ENCODE measurements at regions not wholly inside any gene's neighbourhood (a gene's known extent, or its start where the extent isn't known, plus 50 kb on each side); places are given as distances from the start of the nearest gene placed in this dataset.

DNA sequence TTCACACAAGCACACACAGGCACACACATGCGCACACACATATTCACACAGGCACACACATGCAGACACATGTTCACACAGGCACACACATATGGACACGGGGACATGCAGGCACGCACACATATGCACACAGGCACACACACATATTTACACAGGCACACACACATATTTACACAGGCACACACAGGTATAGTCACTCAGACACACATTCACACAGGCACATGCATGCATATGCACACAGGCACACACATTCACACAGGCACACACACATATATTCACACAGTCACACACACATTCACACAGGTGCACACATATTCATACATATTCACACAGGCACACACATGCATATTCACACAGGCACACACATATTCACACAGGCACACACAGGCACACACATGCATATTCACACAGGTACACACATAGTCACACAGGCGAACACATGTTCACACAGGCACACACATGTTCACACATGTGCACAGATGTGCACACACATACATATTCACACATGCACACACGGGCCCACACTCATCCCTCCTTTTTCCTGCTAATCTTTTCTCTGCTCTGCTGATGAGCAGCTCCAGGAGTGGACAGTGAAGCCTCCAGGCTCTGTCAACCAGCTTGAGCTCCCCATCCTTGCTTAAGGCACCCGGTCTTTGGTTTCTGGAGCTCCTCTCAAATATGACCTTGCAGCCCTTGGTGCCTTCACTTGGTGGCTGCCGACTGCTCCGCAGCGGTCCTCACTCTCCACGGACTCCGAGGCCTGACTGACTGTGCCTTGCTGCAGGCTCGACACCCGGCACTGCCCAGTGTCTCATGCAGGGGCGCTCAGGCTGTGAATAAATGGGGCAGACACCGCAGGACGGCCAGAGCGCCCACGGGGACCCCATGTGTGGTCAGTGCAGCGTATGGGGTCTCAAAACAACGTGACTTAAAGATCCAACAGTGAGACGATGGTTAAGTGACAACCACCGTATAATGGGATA lies 581.2 kb upstream of the MGMT start:
- H3K27ac ChIP-seq (ENCODE audit: low read depth, low read length, poor library complexity, severe bottlenecking), result no peak overlapping the region
- no peak overlapping the region for H2AFZ ChIP-seq (ENCODE audit: low read length)
- no peak overlapping the region for H3K4me2 ChIP-seq (ENCODE audit: low read length)
- no peaks in the 10 kb centered on the region for H3K79me2 ChIP-seq (ENCODE audit: insufficient read depth, low read length)
- no peaks in the 10 kb centered on the region for H4K20me1 ChIP-seq (ENCODE audit: insufficient read depth, low read length)
- no peaks in the 10 kb centered on the region for H3K9me2 ChIP-seq (ENCODE audit: low read depth, low read length)
- TF ChIP-seq EZH2 (IDR thresholded peaks at IDR 0.05; ENCODE audit: borderline replicate concordance, low read length), result no peak
- TF ChIP-seq, protein P1, sequence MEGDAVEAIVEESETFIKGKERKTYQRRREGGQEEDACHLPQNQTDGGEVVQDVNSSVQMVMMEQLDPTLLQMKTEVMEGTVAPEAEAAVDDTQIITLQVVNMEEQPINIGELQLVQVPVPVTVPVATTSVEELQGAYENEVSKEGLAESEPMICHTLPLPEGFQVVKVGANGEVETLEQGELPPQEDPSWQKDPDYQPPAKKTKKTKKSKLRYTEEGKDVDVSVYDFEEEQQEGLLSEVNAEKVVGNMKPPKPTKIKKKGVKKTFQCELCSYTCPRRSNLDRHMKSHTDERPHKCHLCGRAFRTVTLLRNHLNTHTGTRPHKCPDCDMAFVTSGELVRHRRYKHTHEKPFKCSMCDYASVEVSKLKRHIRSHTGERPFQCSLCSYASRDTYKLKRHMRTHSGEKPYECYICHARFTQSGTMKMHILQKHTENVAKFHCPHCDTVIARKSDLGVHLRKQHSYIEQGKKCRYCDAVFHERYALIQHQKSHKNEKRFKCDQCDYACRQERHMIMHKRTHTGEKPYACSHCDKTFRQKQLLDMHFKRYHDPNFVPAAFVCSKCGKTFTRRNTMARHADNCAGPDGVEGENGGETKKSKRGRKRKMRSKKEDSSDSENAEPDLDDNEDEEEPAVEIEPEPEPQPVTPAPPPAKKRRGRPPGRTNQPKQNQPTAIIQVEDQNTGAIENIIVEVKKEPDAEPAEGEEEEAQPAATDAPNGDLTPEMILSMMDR (IDR thresholded peaks at IDR 0.05; ENCODE audit: low read length), result no peak
- H3K4me3 ChIP-seq (ENCODE audit: low read depth, low read length, poor library complexity, severe bottlenecking), result no peak overlapping the region
- no peaks in the 10 kb centered on the region for H3K27me3 ChIP-seq (ENCODE audit: insufficient read depth, low read length)
- H3F3A ChIP-seq (ENCODE audit: insufficient read depth, low read length), result no peaks in the 10 kb centered on the region
- H3K9ac ChIP-seq (ENCODE audit: low read length), result no peak overlapping the region
- no peaks in the 10 kb centered on the region for H3K4me1 ChIP-seq (ENCODE audit: insufficient read depth, low read length, severe bottlenecking)
- H3K9me3 ChIP-seq (ENCODE audit: low read length), result no peaks in the 10 kb centered on the region
- H3K36me3 ChIP-seq (ENCODE audit: insufficient read depth, low read length), result no peaks in the 10 kb centered on the region

DNA sequence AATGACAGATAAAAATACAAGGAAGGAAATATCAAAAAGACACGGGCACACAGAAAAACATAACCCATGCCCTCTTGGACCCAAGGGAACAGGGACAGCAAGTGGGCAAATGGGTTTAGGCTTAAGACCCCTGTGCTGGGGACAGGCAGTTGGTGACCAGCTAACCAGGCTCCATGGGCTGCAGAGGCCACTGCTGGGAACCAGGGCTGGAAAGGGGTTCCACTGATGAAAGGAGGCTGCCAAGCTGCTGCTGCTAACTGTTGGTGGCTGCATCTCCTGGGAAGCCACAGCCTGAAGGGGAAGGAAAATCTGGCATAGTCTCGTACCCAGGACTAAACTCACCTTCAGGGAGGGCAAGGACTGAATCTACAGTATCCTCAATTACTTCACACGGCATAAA lies 579.2 kb upstream of the MGMT start:
- no peak overlapping the region for H3K4me3 ChIP-seq (ENCODE audit: low read depth, low read length, poor library complexity, severe bottlenecking)
- no peak overlapping the region for H3K4me2 ChIP-seq (ENCODE audit: low read length)
- H3K9me2 ChIP-seq (ENCODE audit: low read depth, low read length), result no peaks in the 10 kb centered on the region
- no peaks in the 10 kb centered on the region for H3F3A ChIP-seq (ENCODE audit: insufficient read depth, low read length)
- H3K9me3 ChIP-seq (ENCODE audit: low read length), result no peaks in the 10 kb centered on the region
- H3K27me3 ChIP-seq (ENCODE audit: insufficient read depth, low read length), result no peaks in the 10 kb centered on the region
- H3K79me2 ChIP-seq (ENCODE audit: insufficient read depth, low read length), result no peaks in the 10 kb centered on the region
- TF ChIP-seq EZH2 (IDR thresholded peaks at IDR 0.05; ENCODE audit: borderline replicate concordance, low read length), result no peak
- TF ChIP-seq, protein P1 (IDR thresholded peaks at IDR 0.05; ENCODE audit: low read length), result no peak
- H4K20me1 ChIP-seq (ENCODE audit: insufficient read depth, low read length), result no peaks in the 10 kb centered on the region
- H3K36me3 ChIP-seq (ENCODE audit: insufficient read depth, low read length), result no peaks in the 10 kb centered on the region
- H2AFZ ChIP-seq (ENCODE audit: low read length), result no peak overlapping the region
- H3K9ac ChIP-seq (ENCODE audit: low read length), result no peak overlapping the region
- H3K4me1 ChIP-seq (ENCODE audit: insufficient read depth, low read length, severe bottlenecking), result no peaks in the 10 kb centered on the region
- H3K27ac ChIP-seq (ENCODE audit: low read depth, low read length, poor library complexity, severe bottlenecking), result no peak overlapping the region

DNA sequence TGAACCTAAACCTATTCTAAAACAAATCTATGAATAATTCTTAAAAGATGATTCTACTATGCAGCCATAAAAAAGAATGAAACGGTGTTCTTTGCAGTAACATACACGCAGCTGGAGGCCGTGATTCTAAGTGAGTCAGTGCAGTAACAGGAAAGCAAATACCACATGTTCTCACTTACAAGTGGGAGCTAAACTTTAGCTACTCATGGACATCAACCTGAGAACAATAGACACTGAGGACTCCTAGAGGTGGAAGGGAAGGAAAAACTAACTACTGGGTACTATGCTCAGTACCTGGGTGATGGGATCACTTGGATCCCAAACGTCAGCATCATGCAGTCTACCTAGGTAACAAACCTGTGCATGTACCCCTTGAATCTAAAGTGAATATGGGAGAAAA lies 575.0 kb upstream of the MGMT start:
- Histone ChIP-seq H3K27me3 (ENCODE audit: insufficient read depth, low read length) (no peaks in the 10 kb centered on the region), H3K4me1 (ENCODE audit: insufficient read depth, low read length, severe bottlenecking) (no peaks in the 10 kb centered on the region), H3K9me3 (ENCODE audit: low read length) (no peaks in the 10 kb centered on the region), H3K36me3 (ENCODE audit: insufficient read depth, low read length) (no peaks in the 10 kb centered on the region), H3K27ac (ENCODE audit: low read depth, low read length, poor library complexity, severe bottlenecking) (no peak overlapping the region), H3K4me3 (ENCODE audit: low read depth, low read length, poor library complexity, severe bottlenecking) (no peak overlapping the region), H4K20me1 (ENCODE audit: insufficient read depth, low read length) (no peaks in the 10 kb centered on the region), H3K9ac (ENCODE audit: low read length) (no peak overlapping the region), H3K79me2 (ENCODE audit: insufficient read depth, low read length) (no peaks in the 10 kb centered on the region), H2AFZ (ENCODE audit: low read length) (no peak overlapping the region), H3K9me2 (ENCODE audit: low read depth, low read length) (no peaks in the 10 kb centered on the region), H3K4me2 (ENCODE audit: low read length) (no peak overlapping the region), H3F3A (ENCODE audit: insufficient read depth, low read length) (no peaks in the 10 kb centered on the region)
- TF ChIP-seq, protein P1 (IDR thresholded peaks at IDR 0.05; ENCODE audit: low read length), result no peak
- no peak for TF ChIP-seq EZH2 (IDR thresholded peaks at IDR 0.05; ENCODE audit: borderline replicate concordance, low read length)
